H1 (cell line): ENCODE measurements at regions not wholly inside any gene's neighbourhood (a gene's known extent, or its start where the extent isn't known, plus 50 kb on each side); places are given as distances from the start of the nearest gene placed in this dataset.

Experiments
- CTCF ChIA-PET: fragments of 300-600 bp; sonication (Branson Sonifier 250); formaldehyde crosslinking; loops from one replicate; lab custom pipeline; 2021; ENCODE audit not compliant: partially characterized antibody; lab: Charles Lee
- POLR2A ChIA-PET: fragments of 300-600 bp; sonication (Branson Sonifier 250); formaldehyde crosslinking; loops from one replicate; lab custom pipeline; 2021; ENCODE audit warnings: inconsistent platforms; ENCODE audit not compliant: partially characterized antibody; lab: Charles Lee
- DNase-seq, 2 experiments: peaks; one replicate each; pipeline versions ENCODE4 v3.0.0 to v3.0.0-alpha.2; 2010 to 2022; ENCODE audit warnings: low spot score in 2 of 2, low read depth in 1 of 2, mixed read lengths in 1 of 2
- FAIRE-seq: peaks from 2 replicates; lab custom pipeline; 2011; peaks lifted over from hg19 to GRCh38; lab: Jason Lieb, UNC
- H2AFZ ChIP-seq: 2 replicates; pipeline ENCODE4 v1.8.1; 2012; ENCODE audit warnings: low read length, inconsistent platforms
- H2AK5ac ChIP-seq: 2 replicates; pipeline ENCODE4 v1.6.1; 2013; ENCODE audit warnings: low read depth, low read length
- H2BK120ac ChIP-seq: replicated peaks from 2 replicates; pipeline ENCODE3; 2013; ENCODE audit warnings: low read depth, low read length, inconsistent platforms
- H2BK12ac ChIP-seq: 2 replicates; pipeline ENCODE4 v1.6.1; 2013; ENCODE audit warnings: low read depth, low read length
- H2BK15ac ChIP-seq: 2 replicates; pipeline ENCODE4 v1.6.1; 2013; ENCODE audit warnings: low read length
- H2BK20ac ChIP-seq: 2 replicates; pipeline ENCODE4 v1.6.1; 2013; ENCODE audit warnings: low read length
- H2BK5ac ChIP-seq: 2 replicates; pipeline ENCODE4 v1.6.1; 2013; ENCODE audit warnings: low read depth, low read length
- H3K14ac ChIP-seq: 2 replicates; pipeline ENCODE4 v1.6.1; 2013; ENCODE audit warnings: inconsistent platforms; ENCODE audit not compliant: insufficient read length
- H3K18ac ChIP-seq: 2 replicates; pipeline ENCODE4 v1.6.1; 2013; ENCODE audit warnings: low read length; ENCODE audit errors: extremely low read depth
- H3K23ac ChIP-seq: 2 replicates; pipeline ENCODE4 v1.6.1; 2013; ENCODE audit warnings: inconsistent platforms; ENCODE audit not compliant: insufficient read length
- H3K23me2 ChIP-seq: 2 replicates; pipeline ENCODE4 v1.6.1; 2013; ENCODE audit warnings: low read depth, low read length
- H3K27ac ChIP-seq: 2 replicates; pipeline ENCODE4 v1.6.1; 2011; ENCODE audit warnings: low read depth, low read length, inconsistent platforms
- H3K27me3 ChIP-seq, 4 experiments: replicated peaks in 1 of 4; 1 replicate in 1 of 4; 2 replicates in 3 of 4; pipeline versions ENCODE4 v1.6.1 to v1.8.1; 2011 to 2013; ENCODE audit warnings: low read length in 3 of 4, mild to moderate bottlenecking in 3 of 4, inconsistent platforms in 2 of 4, mixed read lengths in 2 of 4, moderate library complexity in 1 of 4; ENCODE audit not compliant: control insufficient read depth in 3 of 4, insufficient read depth in 3 of 4; ENCODE audit errors: extremely low read depth in 1 of 4
- H3K36me3 ChIP-seq, 4 experiments: 2 replicates each; pipeline versions ENCODE4 v1.6.1 to v1.8.1; 2011 to 2013; ENCODE audit warnings: mild to moderate bottlenecking in 4 of 4, low read length in 3 of 4, moderate library complexity in 2 of 4, control low read depth in 1 of 4, inconsistent platforms in 1 of 4; ENCODE audit not compliant: insufficient read depth in 4 of 4, control insufficient read depth in 2 of 4
- H3K4ac ChIP-seq: replicated peaks from 2 replicates; pipeline ENCODE3; 2013; ENCODE audit warnings: low read length, low read depth, mixed read lengths, inconsistent platforms; ENCODE audit not compliant: insufficient read length
- H3K4me1 ChIP-seq, 4 experiments: replicated peaks in 1 of 4; 1 replicate in 1 of 4; 2 replicates in 3 of 4; pipeline versions ENCODE4 v1.6.1 to v1.8.1; 2011 to 2013; ENCODE audit warnings: low read length in 3 of 4, inconsistent platforms in 2 of 4, mixed read lengths in 1 of 4; ENCODE audit not compliant: insufficient read depth in 4 of 4, control insufficient read depth in 3 of 4
- H3K4me2 ChIP-seq, 2 experiments: 2 replicates each; pipeline versions ENCODE4 v1.6.1 to v1.8.1; 2011 to 2013; ENCODE audit warnings: low read depth in 2 of 2, low read length in 2 of 2, control low read depth in 1 of 2, inconsistent platforms in 1 of 2, mild to moderate bottlenecking in 1 of 2; ENCODE audit not compliant: insufficient read depth in 1 of 2
- H3K4me3 ChIP-seq, 4 experiments: fragments of 200-600, 300-600 bp in 1 of 4; sonication (generic), shearing (Covaris generic), sonication (Bioruptor Twin) in 1 of 4; 2 replicates each; pipeline versions ENCODE4 v1.5.1 to v1.8.1; 2011 to 2016; ENCODE audit warnings: low read length in 4 of 4, low read depth in 3 of 4, control low read depth in 2 of 4, inconsistent platforms in 2 of 4, mild to moderate bottlenecking in 2 of 4, mixed read lengths in 1 of 4, moderate library complexity in 1 of 4; ENCODE audit not compliant: insufficient read depth in 2 of 4; ENCODE audit errors: extremely low read depth in 1 of 4
- H3K56ac ChIP-seq: replicated peaks from 2 replicates; pipeline ENCODE3; 2013; ENCODE audit warnings: low read depth, mild to moderate bottlenecking, mixed read lengths, low read length, inconsistent platforms; ENCODE audit not compliant: insufficient read length
- H3K79me1 ChIP-seq: 2 replicates; pipeline ENCODE4 v1.6.1; 2013; ENCODE audit warnings: low read depth, low read length, control low read depth
- H3K79me2 ChIP-seq, 2 experiments: 2 replicates each; pipeline versions ENCODE4 v1.6.1 to v1.8.1; 2012 to 2013; ENCODE audit warnings: low read length in 2 of 2, mild to moderate bottlenecking in 2 of 2, inconsistent platforms in 1 of 2; ENCODE audit not compliant: insufficient read depth in 2 of 2, control insufficient read depth in 1 of 2
- H3K9ac ChIP-seq, 4 experiments: replicated peaks in 1 of 4; 1 replicate in 1 of 4; 2 replicates in 3 of 4; pipeline versions ENCODE4 v1.6.1 to v1.8.1; 2011 to 2013; ENCODE audit warnings: low read depth in 3 of 4, low read length in 3 of 4, control low read depth in 2 of 4, mild to moderate bottlenecking in 2 of 4, moderate library complexity in 2 of 4, inconsistent platforms in 1 of 4; ENCODE audit errors: extremely low read depth in 1 of 4
- H3K9me3 ChIP-seq, 2 experiments: 2 replicates each; pipeline versions ENCODE4 v1.6.1 to v1.8.1; 2012 to 2013; ENCODE audit warnings: mild to moderate bottlenecking in 2 of 2, moderate library complexity in 2 of 2, control low read depth in 1 of 2, inconsistent platforms in 1 of 2, low read depth in 1 of 2, low read length in 1 of 2, mixed read lengths in 1 of 2; ENCODE audit not compliant: insufficient read depth in 2 of 2
- H4K20me1 ChIP-seq, 2 experiments: replicated peaks in 1 of 2; 2 replicates each; pipeline versions ENCODE3 to v1.8.1; 2011 to 2013; ENCODE audit warnings: inconsistent platforms in 2 of 2, low read length in 2 of 2, mild to moderate bottlenecking in 1 of 2; ENCODE audit not compliant: insufficient read depth in 2 of 2, control insufficient read depth in 1 of 2
- H4K5ac ChIP-seq: 2 replicates; pipeline ENCODE4 v1.6.1; 2013; ENCODE audit warnings: low read length, low read depth, mixed read lengths, inconsistent platforms; ENCODE audit not compliant: insufficient read length
- H4K8ac ChIP-seq: 2 replicates; pipeline ENCODE4 v1.8.0; 2013; ENCODE audit warnings: mild to moderate bottlenecking, moderate library complexity, low read length, inconsistent platforms; ENCODE audit not compliant: insufficient read depth; ENCODE audit errors: extremely low read depth
- H4K91ac ChIP-seq: replicated peaks from 2 replicates; pipeline ENCODE3; 2013; ENCODE audit warnings: low read length, mixed read lengths, inconsistent platforms; ENCODE audit not compliant: insufficient read length
- ASH2L ChIP-seq: fragments of 200-600, 300-600 bp; sonication (generic); IDR thresholded peaks from one replicate; pipeline ENCODE4 v1.7.1; 2017; ENCODE audit warnings: low read length
- BACH1 ChIP-seq: IDR thresholded peaks from 2 replicates; pipeline ENCODE4 v1.6.1; 2012; ENCODE audit warnings: low read length, improper control_type of control experiment
- BRCA1 ChIP-seq: IDR thresholded peaks from 2 replicates; pipeline ENCODE4 v1.6.1; 2012; ENCODE audit warnings: low read depth, low read length, improper control_type of control experiment
- RFX5 ChIP-seq: IDR thresholded peaks from 2 replicates; pipeline ENCODE4 v1.6.1; 2011; ENCODE audit warnings: low read depth, low read length, improper control_type of control experiment, borderline replicate concordance
- SIX5 ChIP-seq: IDR thresholded peaks from 2 replicates; pipeline ENCODE4 v1.6.1; 2011; ENCODE audit warnings: mild to moderate bottlenecking, low read depth, low read length
- ZNF274 ChIP-seq: IDR thresholded peaks from 2 replicates; pipeline ENCODE4 v1.7.0; 2012; ENCODE audit warnings: low read length, borderline replicate concordance; ENCODE audit errors: extremely low read depth
- WGBS, 2 experiments: shearing (Covaris generic) in 1 of 2; methylation state at CpG; one replicate each; pipeline versions ENCODE4 v1.1.6 to v1.1.7; 2013 to 2015; ENCODE audit warnings: low lambda C conversion rate in 2 of 2, mixed read lengths in 2 of 2, inconsistent platforms in 1 of 2, low coverage in 1 of 2, missing lambda C conversion rate in 1 of 2; ENCODE audit not compliant: insufficient replicate concordance in 2 of 2, insufficient coverage in 1 of 2, insufficient read length in 1 of 2; ENCODE audit errors: extremely low coverage in 1 of 2, missing lambda C conversion rate in 1 of 2; 5-methylcytosine and 5-hydroxymethylcytosine counted together

DNA sequence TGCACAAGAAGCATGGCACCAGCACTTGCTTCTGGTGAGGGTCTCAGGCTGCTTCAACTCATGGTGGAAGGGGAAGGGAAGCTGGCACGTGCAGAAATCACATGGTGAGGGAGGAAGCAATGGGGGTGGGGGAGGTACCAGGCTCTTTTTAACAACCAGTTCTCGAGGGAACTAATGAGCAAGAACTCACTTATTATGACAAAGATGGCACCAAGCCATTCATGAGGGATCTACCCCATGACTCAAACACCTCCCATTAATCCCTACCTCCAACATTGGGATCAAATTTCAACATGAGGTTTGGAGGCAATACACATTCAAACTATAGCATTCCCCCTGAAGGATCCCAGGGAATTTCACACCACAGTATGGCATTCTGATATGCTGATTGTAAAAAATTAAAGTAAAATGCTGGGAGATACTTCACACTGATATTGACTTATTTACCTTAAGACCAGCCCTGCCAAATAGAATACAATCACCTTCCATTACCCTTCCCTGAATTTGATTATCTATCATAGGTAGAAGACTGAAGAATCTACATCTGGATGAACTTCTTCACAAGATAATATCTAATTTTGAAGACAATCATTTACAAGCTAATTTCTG is 201.7 kb upstream of the PLXNC1 start:
- no peak overlapping the region for H4K91ac ChIP-seq
- H3K18ac ChIP-seq: no peak overlapping the region
- no peak overlapping the region for H3K23ac ChIP-seq
- no peak overlapping the region for H4K5ac ChIP-seq
- no peak overlapping the region for H3K4me2 ChIP-seq
- H3K4me3 ChIP-seq: no peak overlapping the region
- no peak overlapping the region for H3K27ac ChIP-seq
- FAIRE-seq (no peak), DNase-seq (no peak)
- H2BK120ac ChIP-seq: no peak overlapping the region
- H4K20me1 ChIP-seq: no peaks in the 10 kb centered on the region
- H2BK12ac ChIP-seq: no peak overlapping the region
- H3K4me1 ChIP-seq: no peaks in the 10 kb centered on the region
- no peak overlapping the region for H3K4ac ChIP-seq
- no peaks in the 10 kb centered on the region; the same call in 1 of the 2 replicates for H3K79me1 ChIP-seq
- H2BK5ac ChIP-seq: no peak overlapping the region
- H2BK15ac ChIP-seq: no peak overlapping the region
- H3K36me3 ChIP-seq: no peaks in the 10 kb centered on the region
- 70% methylated on average over 2 of the region's 2 CpGs; no CpG with 5 or more reads in 1 of the 2 experiments for WGBS, 2 experiments
- CTCF ChIA-PET: interaction anchor here (0.6 to 2.4 kb wide), 3 partner anchors 39 to 156 kb away, joined by 4 to 9 read pairs (median 4); no protein-coding TSS in a partner anchor
- no peaks in the 10 kb centered on the region for H3K27me3 ChIP-seq
- no peak overlapping the region for H3K14ac ChIP-seq
- no peaks in the 10 kb centered on the region for H3K23me2 ChIP-seq
- no peak overlapping the region for H2BK20ac ChIP-seq
- H2AFZ ChIP-seq: no peak overlapping the region
- POLR2A ChIA-PET: no interaction called here
- H3K56ac ChIP-seq: no peak overlapping the region
- no peak overlapping the region for H2AK5ac ChIP-seq
- no peak overlapping the region for H3K9ac ChIP-seq
- no peak overlapping the region for H4K8ac ChIP-seq
- H3K79me2 ChIP-seq: no peaks in the 10 kb centered on the region
- H3K9me3 ChIP-seq: no peaks in the 10 kb centered on the region
- TF ChIP-seq ZNF274 (no peak), BACH1 (no peak), BRCA1 (no peak), RFX5 (no peak), ASH2L (no peak), SIX5 (no peak)
